ENCODE measurements at regions not wholly inside any gene's neighbourhood (a gene's known extent, or its start where the extent isn't known, plus 50 kb on each side); places are given as distances from the start of the nearest gene placed in this dataset.

DNA sequence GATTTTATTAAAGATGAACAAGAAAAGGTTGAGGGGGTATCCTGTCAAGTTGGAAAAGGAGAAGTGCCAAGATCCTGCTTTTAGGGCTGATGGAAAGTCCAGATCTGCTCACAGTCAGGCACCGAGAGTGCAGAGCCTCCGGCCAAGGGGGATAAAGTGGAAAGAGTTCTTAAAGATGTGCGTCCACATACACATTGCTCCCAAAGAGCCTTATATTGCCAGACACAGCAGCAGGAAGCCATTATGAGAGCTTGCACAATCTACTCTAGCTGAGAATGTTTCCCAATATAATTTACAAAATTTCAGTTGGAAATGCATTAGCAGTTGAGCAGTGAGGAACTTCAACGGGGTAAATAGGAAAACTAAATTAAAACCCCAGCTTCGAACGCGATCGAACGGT is 95.6 kb downstream of the SALL1 start:
- Histone ChIP-seq H3K4me1 (peaks cover 7% of the 10 kb centered on the region), H3K9me3 (no peaks in the 10 kb centered on the region), H3K4me3 (no peak overlapping the region), H3K27me3 (no peaks in the 10 kb centered on the region), H3K36me3 (no peaks in the 10 kb centered on the region), H3K27ac (peak overlapping the region; percentile 26)
- TF ChIP-seq POLR2A (IDR thresholded peaks at IDR 0.05) (no peak), POLR2AphosphoS5 (IDR thresholded peaks at IDR 0.05; ENCODE audit: insufficient read depth in 1 of 2, low read depth in 1 of 2) (no peak)
- TF ChIP-seq, protein P1, sequence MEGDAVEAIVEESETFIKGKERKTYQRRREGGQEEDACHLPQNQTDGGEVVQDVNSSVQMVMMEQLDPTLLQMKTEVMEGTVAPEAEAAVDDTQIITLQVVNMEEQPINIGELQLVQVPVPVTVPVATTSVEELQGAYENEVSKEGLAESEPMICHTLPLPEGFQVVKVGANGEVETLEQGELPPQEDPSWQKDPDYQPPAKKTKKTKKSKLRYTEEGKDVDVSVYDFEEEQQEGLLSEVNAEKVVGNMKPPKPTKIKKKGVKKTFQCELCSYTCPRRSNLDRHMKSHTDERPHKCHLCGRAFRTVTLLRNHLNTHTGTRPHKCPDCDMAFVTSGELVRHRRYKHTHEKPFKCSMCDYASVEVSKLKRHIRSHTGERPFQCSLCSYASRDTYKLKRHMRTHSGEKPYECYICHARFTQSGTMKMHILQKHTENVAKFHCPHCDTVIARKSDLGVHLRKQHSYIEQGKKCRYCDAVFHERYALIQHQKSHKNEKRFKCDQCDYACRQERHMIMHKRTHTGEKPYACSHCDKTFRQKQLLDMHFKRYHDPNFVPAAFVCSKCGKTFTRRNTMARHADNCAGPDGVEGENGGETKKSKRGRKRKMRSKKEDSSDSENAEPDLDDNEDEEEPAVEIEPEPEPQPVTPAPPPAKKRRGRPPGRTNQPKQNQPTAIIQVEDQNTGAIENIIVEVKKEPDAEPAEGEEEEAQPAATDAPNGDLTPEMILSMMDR (IDR thresholded peaks at IDR 0.05): no peak
- no peak for DNase-seq (ENCODE audit: extremely low spot score in 2 of 2)
- intact Hi-C loops (cut with DNase I): no loop called here

- H3K9me3 ChIP-seq: no peaks in the 10 kb centered on the region
- DNase-seq (ENCODE audit: extremely low spot score in 2 of 2): no peak
- H3K36me3 ChIP-seq: no peaks in the 10 kb centered on the region
- no peak for TF ChIP-seq POLR2A (IDR thresholded peaks at IDR 0.05)
- no peak for TF ChIP-seq POLR2AphosphoS5 (IDR thresholded peaks at IDR 0.05; ENCODE audit: insufficient read depth in 1 of 2, low read depth in 1 of 2)
- TF ChIP-seq, protein P1 (IDR thresholded peaks at IDR 0.05): no peak
- H3K27me3 ChIP-seq: no peaks in the 10 kb centered on the region
- peaks cover 7% of the 10 kb centered on the region for H3K4me1 ChIP-seq
- intact Hi-C loops (cut with DNase I): no loop called here
- no peak overlapping the region for H3K4me3 ChIP-seq
- no peak overlapping the region for H3K27ac ChIP-seq
Observed at GRCh38 chr16:51053775-51054174, 97.3 kb downstream of the SALL1 start.

- TF ChIP-seq POLR2A (IDR thresholded peaks at IDR 0.05) (no peak), POLR2AphosphoS5 (IDR thresholded peaks at IDR 0.05; ENCODE audit: insufficient read depth in 1 of 2, low read depth in 1 of 2) (no peak)
- TF ChIP-seq, protein P1 (IDR thresholded peaks at IDR 0.05): no peak
- Histone ChIP-seq H3K27ac (no peak overlapping the region), H3K9me3 (no peaks in the 10 kb centered on the region), H3K36me3 (no peaks in the 10 kb centered on the region), H3K4me3 (no peak overlapping the region), H3K4me1 (peaks cover 7% of the 10 kb centered on the region), H3K27me3 (no peaks in the 10 kb centered on the region)
- intact Hi-C loops (cut with DNase I): no loop called here
- no peak for DNase-seq (ENCODE audit: extremely low spot score in 2 of 2)
Observed at GRCh38 chr16:51051671-51052070, 99.4 kb downstream of the SALL1 start.

DNA sequence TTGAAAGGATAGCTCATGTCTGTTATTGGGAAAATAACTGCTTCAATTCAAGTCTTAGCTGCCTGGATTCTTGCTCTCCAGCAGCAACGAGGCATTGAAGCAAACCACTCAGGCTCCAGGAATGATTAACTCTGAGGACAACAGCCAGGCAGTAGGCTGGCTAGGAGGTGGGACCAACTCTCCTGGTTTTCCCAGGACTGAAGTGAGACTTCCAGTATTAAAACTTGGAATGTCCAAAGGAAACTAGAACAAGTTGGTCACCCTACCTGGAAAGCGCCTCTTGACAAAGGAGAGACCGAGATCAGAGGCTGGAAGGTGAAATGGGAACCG is 100.7 kb downstream of the SALL1 start:
- DNase-seq (ENCODE audit: extremely low spot score in 2 of 2): no peak
- Histone ChIP-seq H3K4me3 (no peak overlapping the region), H3K36me3 (no peaks in the 10 kb centered on the region), H3K27ac (no peak overlapping the region), H3K9me3 (no peaks in the 10 kb centered on the region), H3K27me3 (no peaks in the 10 kb centered on the region), H3K4me1 (no peaks in the 10 kb centered on the region)
- intact Hi-C loops (cut with DNase I): no loop called here
- TF ChIP-seq POLR2AphosphoS5 (IDR thresholded peaks at IDR 0.05; ENCODE audit: insufficient read depth in 1 of 2, low read depth in 1 of 2) (no peak), POLR2A (IDR thresholded peaks at IDR 0.05) (no peak)
- TF ChIP-seq, protein P1 (IDR thresholded peaks at IDR 0.05): no peak

DNA sequence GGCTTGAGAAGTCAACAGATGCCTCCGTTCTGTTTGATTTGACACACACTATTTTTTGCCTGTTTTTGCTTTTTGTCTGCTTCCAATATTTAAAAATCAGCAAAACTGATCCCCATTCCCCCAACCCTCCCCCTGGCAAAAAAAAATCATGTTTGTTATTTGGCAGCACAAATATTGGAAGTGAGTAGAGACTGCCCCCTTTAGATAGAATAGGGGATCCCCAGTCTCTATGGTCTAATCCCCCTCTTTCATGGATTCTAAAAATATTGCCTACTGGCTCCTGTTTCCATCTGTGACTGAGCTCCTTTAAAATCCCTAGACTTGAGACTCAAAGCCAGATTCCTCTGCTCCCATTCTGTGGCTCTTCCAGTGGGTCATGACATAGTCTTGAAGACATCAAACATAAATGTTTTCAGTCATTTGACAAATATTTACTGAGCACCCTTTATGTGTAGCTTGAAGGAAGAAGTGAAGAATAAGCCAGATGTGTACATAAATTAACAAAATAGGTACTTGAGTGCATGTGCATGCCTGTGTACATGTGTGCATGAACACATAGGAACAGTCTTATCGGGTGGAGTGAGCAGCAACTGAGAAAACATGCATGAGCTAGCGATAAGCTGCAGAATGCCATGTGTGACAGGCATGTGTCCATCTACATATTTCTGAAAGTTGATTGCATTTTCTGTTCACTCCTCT is 101.2 kb downstream of the SALL1 start:
- no peak overlapping the region for H3K27ac ChIP-seq
- no peaks in the 10 kb centered on the region for H3K4me1 ChIP-seq
- TF ChIP-seq, protein P1 (IDR thresholded peaks at IDR 0.05): no peak
- TF ChIP-seq POLR2A (IDR thresholded peaks at IDR 0.05) (no peak), POLR2AphosphoS5 (IDR thresholded peaks at IDR 0.05; ENCODE audit: insufficient read depth in 1 of 2, low read depth in 1 of 2) (no peak)
- no peaks in the 10 kb centered on the region for H3K27me3 ChIP-seq
- no peak for DNase-seq (ENCODE audit: extremely low spot score in 2 of 2)
- no peaks in the 10 kb centered on the region for H3K9me3 ChIP-seq
- no peak overlapping the region for H3K4me3 ChIP-seq
- intact Hi-C loops (cut with DNase I): no loop called here
- no peaks in the 10 kb centered on the region for H3K36me3 ChIP-seq
